ENCODE measurements at regions not wholly inside any gene's neighbourhood (a gene's known extent, or its start where the extent isn't known, plus 50 kb on each side); places are given as distances from the start of the nearest gene placed in this dataset.

DNA sequence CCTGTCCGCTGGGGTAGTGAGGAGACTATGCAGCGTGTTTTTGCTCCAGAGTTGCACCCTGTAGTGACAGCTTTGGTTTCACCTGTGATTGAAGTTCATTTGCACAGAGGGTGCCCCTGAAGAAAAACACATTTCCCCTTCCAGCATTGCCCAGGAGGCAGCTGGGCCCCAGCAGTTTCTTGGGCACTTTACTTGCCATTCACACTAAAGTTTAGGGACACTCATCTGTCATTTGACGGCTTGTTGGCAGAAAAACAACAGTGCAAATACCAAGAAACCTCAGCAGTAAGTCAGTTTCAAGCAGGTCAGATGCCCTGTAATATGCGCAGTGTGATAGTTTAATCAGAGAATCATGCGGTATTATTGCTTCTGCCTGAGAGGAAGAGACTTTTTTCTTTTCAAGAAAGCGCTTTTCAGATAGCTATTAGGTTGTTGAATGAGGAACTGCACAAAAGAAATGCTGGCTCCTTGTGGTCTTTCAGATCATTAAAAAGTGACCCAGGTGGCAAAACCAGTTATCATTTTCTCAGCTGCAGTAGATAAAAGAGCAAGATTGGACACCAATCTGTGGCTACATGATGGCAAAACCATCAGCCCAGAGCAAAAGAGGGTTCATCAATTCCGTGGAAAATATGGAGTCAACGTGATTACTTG lies 136.2 kb upstream of the PUM3 start:
- DNase-seq: no peak

DNA sequence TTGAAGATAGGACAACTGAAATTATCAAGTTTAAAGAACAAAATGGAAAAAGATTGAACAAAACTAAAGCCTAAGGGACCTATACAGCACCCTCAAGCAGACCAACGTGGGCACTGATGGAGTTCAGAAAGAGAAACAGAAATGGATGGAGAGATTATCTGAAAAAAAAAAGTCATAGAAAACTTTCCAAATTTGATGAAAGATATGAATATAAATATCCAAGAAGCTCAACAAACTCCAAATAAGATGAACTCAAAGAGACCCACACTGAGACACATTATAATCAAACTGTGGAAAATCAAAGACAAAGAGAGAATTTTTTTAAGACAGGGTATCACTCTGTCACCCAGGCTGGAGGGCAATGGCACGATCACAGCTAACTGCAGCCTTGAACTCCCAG lies 128.6 kb upstream of the PUM3 start:
- DNase-seq: no peak

GRCh38 chr9:2970864-2971263 lies 127.0 kb upstream of the PUM3 start:
- DNase-seq: no peak

- no peak for DNase-seq
Observed at GRCh38 chr9:2967766-2968165, 123.9 kb upstream of the PUM3 start.

DNA sequence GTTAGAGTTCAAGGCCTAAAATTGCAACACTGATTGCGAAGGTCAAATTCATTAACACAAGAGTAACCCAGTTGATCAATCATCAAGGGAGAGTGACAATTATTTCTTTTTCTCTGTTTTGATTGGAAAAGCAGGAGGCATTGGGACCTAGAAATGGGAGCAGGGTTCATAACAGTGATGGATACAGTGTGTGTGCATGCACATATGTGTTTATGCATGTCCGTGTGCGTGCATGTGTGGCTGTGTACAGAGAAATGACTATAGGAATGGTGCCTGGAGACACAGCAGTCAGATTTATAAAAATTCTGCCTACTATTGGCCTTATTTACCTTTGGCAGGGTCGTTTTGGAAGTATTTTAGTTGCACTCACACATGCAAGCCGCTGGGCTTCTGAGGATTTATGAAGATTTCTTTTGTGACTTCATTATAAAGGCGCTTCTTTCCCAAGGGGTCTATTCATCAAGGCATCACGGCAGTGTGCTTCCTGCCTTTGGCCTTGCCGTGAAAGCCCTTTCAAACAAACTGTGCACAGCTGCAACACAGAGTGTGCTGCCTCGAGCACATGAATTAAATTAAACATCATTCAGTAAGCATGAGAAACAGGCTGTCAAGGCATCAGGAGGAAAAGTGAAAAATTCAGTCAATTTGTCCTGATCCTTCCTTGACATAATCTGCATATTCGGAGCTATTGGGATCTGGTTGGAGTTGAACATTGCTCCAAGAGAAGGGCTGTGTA lies 122.8 kb upstream of the PUM3 start:
- DNase-seq: no peak

GRCh38 chr9:2964470-2964869 lies 120.6 kb upstream of the PUM3 start:
- no peak for DNase-seq

GRCh38 chr9:2963307-2963706 lies 119.4 kb upstream of the PUM3 start:
- no peak for DNase-seq

GRCh38 chr9:2962471-2963172 lies 118.7 kb upstream of the PUM3 start:
- no peak for DNase-seq

DNA sequence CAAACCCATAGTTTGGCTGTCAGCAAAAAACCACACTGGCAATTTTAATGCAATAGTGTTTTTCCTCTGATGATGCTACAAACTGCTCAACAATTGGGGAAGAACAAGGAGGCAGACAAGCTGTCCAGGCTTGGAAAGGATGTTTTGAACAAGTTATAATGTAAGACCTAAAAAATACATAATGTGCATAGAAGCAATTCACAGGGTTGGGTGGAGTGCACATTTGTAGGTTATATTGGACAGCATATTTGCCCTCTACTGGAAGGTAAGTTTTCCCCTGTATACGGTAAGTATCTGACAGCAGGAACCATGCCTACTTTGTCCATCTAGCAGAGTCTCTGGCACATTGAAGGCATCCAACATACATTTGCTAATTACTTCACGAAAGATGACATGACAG lies 114.3 kb upstream of the PUM3 start:
- DNase-seq: no peak

DNA sequence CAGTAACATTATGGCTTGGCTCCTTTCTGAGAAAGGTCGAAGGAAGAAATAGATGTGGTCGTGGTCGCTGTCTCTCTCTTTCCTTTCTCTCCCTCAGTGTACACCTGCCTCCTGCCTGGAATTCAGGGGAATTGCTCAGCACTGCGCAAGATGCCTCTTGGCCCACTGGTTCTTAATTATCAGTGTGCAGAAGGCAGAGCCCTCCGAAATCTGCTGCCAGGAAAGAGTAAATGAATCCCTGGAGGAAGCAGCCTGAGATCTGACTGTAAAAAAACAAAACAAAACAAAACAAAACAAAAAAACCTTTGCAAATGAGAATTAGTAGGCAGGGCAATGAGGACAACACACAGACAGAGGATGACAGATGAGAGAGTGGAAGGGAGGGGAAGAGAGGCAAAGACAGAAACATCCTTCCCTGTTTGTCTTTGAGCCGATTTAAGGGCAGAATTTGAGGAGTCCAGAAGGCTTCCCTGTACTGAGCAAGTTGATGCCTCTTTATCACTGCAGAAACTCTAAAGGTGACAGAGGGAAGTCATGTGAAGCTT lies 113.8 kb upstream of the PUM3 start:
- no peak for DNase-seq

DNA sequence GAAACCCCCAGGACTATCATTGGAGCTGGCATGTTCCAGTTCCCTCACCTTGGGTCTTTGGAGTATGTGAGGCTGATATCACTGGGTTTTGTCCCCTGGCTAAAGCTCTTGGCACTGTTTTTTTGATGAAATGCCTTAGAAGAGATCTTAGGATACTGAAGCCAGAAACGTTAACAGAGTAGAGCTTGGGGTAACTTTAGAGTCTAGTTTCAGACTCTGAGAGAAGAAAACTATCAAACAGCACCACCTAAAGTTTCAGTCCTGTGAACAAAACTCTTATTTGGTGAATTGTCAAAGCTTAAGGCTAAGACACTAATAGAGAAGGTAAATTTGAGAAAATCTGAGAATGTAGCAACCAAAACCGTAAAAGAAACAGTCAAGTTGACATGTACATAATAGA lies 111.7 kb upstream of the PUM3 start:
- no peak for DNase-seq

DNA sequence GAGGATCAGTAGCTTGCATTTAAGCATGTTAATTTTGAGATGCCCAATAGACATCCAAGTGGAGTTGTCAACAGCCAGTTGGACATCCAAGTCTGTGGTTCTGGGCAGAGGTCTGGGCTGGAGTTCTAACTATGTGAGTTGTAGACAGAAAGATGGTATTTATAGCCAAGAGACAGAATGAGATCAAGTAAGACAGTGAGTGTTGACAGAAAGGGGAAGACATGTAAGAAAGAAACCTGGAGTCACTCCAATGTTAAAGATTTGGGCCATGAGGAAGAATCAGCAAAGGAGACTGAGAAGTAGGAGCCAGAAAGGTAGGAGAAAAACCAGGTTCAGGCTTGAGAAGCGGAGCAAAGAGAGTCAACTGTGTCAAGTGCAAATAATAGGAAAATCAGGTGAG lies 95.5 kb upstream of the PUM3 start:
- no peak for DNase-seq

DNA sequence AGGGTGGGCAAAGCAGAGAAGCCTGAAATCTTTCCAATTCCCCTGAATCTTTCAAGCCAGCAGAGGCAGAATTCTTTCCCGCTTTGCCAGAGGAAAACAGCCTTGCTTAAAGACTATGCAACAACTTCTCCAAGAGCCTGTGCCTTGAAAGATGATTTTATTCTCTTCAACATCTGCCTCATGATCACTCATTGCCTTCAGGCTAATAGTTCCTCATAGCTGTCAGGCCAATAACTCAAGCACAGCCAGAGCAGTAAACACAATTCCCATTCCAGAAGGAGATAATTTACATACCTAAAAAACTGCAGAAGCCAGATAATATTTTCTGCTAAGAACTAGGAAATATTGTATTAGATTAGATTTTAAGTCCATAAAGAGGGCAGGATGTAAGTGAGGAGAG lies 92.3 kb upstream of the PUM3 start:
- no peak for DNase-seq

DNA sequence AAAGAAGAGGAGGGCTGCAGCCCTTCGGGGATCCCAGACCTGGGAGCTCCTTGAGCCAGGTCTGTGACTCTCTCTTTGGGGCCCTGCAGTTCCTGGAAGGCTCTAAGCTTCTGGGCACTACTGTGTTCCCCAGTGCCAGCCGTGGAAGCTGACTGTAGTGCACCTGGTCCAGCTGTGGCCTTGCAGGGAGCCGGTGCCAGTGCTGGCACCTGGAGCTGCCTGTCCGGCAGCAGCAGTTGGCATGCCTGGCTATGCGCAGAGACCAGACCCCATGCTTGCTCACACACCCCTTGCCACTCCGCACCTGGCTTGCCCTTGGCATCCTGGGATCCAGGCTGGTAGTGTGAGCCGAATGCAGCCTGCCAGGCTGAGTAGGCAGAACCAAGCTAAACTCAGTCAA lies 91.0 kb upstream of the PUM3 start:
- DNase-seq: no peak

- DNase-seq: no peak
Observed at GRCh38 chr9:2934241-2934650, 90.4 kb upstream of the PUM3 start.

DNA sequence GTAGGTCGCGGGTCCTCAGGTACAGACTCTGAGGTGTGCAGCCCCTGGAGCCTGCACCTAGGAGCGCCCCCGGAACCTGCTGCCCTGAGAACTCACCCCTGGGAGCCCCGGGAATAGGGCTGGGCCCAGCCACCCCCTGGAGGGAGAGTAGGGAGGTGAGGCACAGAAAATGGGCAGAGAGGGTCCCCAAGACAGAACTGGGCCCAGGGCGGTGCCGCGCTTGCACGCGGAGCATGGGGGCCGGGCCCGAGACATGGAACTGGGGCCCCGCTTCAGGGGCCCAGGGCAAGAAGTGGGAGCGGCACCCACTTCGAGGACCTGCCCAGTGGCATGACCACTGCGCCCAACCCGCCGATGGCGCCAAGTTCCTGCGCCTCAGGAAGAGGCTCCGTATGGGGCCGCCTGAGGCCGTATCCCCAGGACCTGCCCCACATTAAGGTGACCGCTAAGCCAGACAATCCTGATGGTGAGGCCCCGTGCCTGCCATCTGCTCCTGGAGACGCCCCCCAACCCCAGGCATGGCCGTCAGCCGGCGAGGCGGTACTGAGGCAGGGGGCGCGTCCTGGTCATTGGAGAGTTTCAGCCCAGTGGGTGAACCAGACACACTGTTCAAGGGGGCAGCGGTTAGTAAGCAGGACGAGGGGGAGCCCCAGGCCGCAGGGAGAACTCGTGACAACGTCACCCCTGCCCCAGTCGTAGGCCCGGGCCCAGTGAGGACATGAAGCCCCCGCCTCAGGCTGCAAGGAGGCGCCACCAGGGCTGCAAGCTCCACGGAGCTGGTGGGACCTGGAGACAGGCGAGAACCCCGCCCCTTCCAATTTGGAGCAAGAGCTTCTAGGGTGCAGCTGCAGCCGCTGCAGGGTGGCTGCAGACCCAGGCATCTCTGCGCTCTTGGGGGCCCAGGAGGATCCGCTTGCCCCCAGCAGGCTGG lies 89.5 kb upstream of the PUM3 start:
- DNase-seq: no peak

- DNase-seq: no peak
Observed at GRCh38 chr9:2928411-2928810, 84.5 kb upstream of the PUM3 start.

GRCh38 chr9:2925016-2925415 lies 81.1 kb upstream of the PUM3 start:
- DNase-seq: no peak

DNA sequence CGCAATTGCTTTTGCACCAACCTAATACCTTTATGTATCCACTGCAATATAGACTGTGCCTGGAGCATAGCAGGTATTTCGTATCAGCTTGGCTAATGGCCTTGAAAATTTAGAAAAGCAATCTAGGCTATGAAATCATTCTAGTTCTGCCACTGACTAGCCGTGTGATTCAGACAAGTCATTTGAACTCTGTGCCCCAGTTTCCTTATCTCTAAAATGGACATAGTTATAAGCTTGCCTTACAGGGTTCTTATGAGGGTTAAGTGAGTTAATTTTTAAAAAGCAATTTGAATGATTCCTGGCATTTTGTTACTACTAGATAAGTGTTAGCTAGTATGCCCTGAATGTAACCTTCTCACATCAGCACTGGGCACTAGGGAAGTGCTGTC lies 80.5 kb upstream of the PUM3 start:
- no peak for DNase-seq

GRCh38 chr9:2923766-2924379 lies 80.0 kb upstream of the PUM3 start:
- no peak for DNase-seq

- DNase-seq: no peak
Observed at GRCh38 chr9:2919347-2919746, 75.5 kb upstream of the PUM3 start.

- DNase-seq: no peak
Observed at GRCh38 chr9:2916382-2916985, 72.6 kb upstream of the PUM3 start.
